ENCODE measurements at regions not wholly inside any gene's neighbourhood (a gene's known extent, or its start where the extent isn't known, plus 50 kb on each side); places are given as distances from the start of the nearest gene placed in this dataset.

DNA sequence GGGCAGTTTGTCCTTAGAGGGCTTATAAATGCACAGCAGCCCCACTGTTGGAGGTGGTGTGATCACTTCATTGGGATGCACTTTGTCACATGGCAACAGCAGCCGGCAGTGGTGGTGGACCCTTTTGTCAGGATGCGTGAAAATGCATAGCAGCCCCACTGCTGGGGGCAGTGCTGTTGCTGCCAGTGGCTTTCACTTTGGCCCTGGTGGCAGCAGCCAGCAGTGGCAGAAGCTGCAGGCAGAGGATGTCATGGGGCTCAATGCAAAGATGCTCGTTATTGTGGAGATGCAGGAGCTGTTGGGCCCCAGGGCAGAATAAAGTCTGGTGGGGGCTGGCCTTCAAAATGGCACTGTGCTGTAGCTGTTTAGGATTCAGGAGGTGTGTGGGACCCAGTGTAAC is 173.0 kb upstream of the DAAM1 start:
- no peak overlapping the region for H2AFZ ChIP-seq (ENCODE audit: low read depth, low read length)
- no peak overlapping the region for H3K27ac ChIP-seq (ENCODE audit: low read length)
- TF ChIP-seq EZH2 (IDR thresholded peaks at IDR 0.05; ENCODE audit: borderline replicate concordance, low read depth, low read length, severe bottlenecking): no peak
- TF ChIP-seq, protein P1, sequence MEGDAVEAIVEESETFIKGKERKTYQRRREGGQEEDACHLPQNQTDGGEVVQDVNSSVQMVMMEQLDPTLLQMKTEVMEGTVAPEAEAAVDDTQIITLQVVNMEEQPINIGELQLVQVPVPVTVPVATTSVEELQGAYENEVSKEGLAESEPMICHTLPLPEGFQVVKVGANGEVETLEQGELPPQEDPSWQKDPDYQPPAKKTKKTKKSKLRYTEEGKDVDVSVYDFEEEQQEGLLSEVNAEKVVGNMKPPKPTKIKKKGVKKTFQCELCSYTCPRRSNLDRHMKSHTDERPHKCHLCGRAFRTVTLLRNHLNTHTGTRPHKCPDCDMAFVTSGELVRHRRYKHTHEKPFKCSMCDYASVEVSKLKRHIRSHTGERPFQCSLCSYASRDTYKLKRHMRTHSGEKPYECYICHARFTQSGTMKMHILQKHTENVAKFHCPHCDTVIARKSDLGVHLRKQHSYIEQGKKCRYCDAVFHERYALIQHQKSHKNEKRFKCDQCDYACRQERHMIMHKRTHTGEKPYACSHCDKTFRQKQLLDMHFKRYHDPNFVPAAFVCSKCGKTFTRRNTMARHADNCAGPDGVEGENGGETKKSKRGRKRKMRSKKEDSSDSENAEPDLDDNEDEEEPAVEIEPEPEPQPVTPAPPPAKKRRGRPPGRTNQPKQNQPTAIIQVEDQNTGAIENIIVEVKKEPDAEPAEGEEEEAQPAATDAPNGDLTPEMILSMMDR (IDR thresholded peaks at IDR 0.05; ENCODE audit: borderline replicate concordance, extremely low read depth, low read length, poor library complexity, severe bottlenecking): no peak
- no peak overlapping the region for H3K4me3 ChIP-seq (ENCODE audit: low read depth in 1 of 2, low read length in 2 of 2)
- ATAC-seq (ENCODE audit: insufficient read depth, low read depth) (no peak), DNase-seq (no peak)
- H3K9ac ChIP-seq (ENCODE audit: low read depth, low read length): no peak overlapping the region
- H3K79me2 ChIP-seq (ENCODE audit: insufficient read depth, low read length): no peaks in the 10 kb centered on the region
- H3K27me3 ChIP-seq (ENCODE audit: insufficient read depth, low read length, poor library complexity): no peaks in the 10 kb centered on the region
- no peaks in the 10 kb centered on the region for H4K20me1 ChIP-seq (ENCODE audit: insufficient read depth, low read length)
- no peaks in the 10 kb centered on the region for H3K9me3 ChIP-seq (ENCODE audit: insufficient read depth, low read length, severe bottlenecking)
- no peak overlapping the region for H3K4me2 ChIP-seq (ENCODE audit: insufficient read depth, low read length)
- H3K4me1 ChIP-seq (ENCODE audit: insufficient read depth, low read length): no peaks in the 10 kb centered on the region
- H3K36me3 ChIP-seq (ENCODE audit: insufficient read depth, low read length): no peaks in the 10 kb centered on the region

DNA sequence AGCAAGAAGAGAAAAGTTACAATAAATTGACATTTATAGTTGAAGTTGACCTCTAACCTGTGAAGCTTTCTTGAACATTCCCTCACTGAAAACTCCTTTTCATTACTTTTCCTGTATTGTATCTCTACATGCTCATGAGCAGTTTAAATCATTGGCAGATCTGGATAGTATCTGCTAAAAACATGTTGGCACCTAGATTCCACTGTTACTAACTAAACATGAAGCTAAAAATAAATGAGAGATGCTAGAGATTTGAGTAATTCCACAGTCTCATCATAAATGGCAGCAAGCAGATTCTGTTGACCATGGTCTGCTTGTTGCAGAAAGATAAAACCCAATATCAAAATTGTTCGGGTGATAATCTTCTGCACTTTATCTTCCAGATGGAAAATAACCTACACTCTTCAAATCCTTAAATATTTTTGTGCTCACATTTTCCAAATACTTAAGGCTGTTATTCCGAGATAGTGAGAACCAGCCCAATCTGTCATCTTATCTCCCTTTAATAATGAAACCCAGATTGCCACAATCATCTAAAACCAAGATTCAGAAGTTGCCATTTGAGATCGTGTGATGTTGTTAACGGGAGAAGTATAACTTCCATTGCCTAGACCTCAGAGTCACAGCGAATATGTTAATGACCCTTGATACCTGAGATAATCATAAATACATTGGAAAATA is 171.0 kb upstream of the DAAM1 start:
- TF ChIP-seq EZH2 (IDR thresholded peaks at IDR 0.05; ENCODE audit: borderline replicate concordance, low read depth, low read length, severe bottlenecking): no peak
- TF ChIP-seq, protein P1 (IDR thresholded peaks at IDR 0.05; ENCODE audit: borderline replicate concordance, extremely low read depth, low read length, poor library complexity, severe bottlenecking): no peak

DNA sequence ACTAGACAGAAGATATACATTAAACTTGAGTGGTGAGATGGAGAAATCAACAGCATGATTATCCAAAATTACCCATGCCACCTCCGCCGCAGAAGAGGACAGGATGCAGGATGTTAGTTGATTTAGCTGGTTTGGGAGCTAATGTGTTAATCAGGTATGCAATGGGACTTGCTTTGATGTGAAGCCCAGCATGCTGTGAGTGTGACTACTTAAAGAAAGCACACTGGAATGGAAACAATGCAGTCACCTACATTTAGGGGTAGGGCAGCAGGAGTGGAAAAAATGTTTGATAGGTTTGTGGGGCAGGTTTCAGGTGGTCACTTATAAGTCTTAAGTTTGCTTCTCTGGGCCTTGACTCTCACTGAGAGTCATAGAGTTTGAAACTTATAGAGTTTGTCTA is 170.0 kb upstream of the DAAM1 start:
- no peak for TF ChIP-seq EZH2 (IDR thresholded peaks at IDR 0.05; ENCODE audit: borderline replicate concordance, low read depth, low read length, severe bottlenecking)
- TF ChIP-seq, protein P1 (IDR thresholded peaks at IDR 0.05; ENCODE audit: borderline replicate concordance, extremely low read depth, low read length, poor library complexity, severe bottlenecking): no peak
- Histone ChIP-seq H3K79me2 (ENCODE audit: insufficient read depth, low read length) (no peaks in the 10 kb centered on the region), H4K20me1 (ENCODE audit: insufficient read depth, low read length) (no peaks in the 10 kb centered on the region), H3K4me1 (ENCODE audit: insufficient read depth, low read length) (no peaks in the 10 kb centered on the region), H3K9ac (ENCODE audit: low read depth, low read length) (no peak overlapping the region), H2AFZ (ENCODE audit: low read depth, low read length) (no peak overlapping the region), H3K4me3 (ENCODE audit: low read depth in 1 of 2, low read length in 2 of 2) (no peak overlapping the region), H3K36me3 (ENCODE audit: insufficient read depth, low read length) (no peaks in the 10 kb centered on the region), H3K27ac (ENCODE audit: low read length) (no peak overlapping the region), H3K9me3 (ENCODE audit: insufficient read depth, low read length, severe bottlenecking) (no peaks in the 10 kb centered on the region), H3K4me2 (ENCODE audit: insufficient read depth, low read length) (no peak overlapping the region), H3K27me3 (ENCODE audit: insufficient read depth, low read length, poor library complexity) (no peaks in the 10 kb centered on the region)
- no peak for DNase-seq
- ATAC-seq (ENCODE audit: insufficient read depth, low read depth): no peak

More for the DNA sequence above, 171.0 kb upstream of the DAAM1 start:
- H3K36me3 ChIP-seq (ENCODE audit: insufficient read depth, low read length): no peaks in the 10 kb centered on the region
- DNase-seq (no peak), ATAC-seq (ENCODE audit: insufficient read depth, low read depth) (no peak)
- no peaks in the 10 kb centered on the region for H3K27me3 ChIP-seq (ENCODE audit: insufficient read depth, low read length, poor library complexity)
- H4K20me1 ChIP-seq (ENCODE audit: insufficient read depth, low read length): no peaks in the 10 kb centered on the region
- no peaks in the 10 kb centered on the region for H3K79me2 ChIP-seq (ENCODE audit: insufficient read depth, low read length)
- H3K27ac ChIP-seq (ENCODE audit: low read length): no peak overlapping the region
- no peak overlapping the region for H2AFZ ChIP-seq (ENCODE audit: low read depth, low read length)
- no peak overlapping the region for H3K9ac ChIP-seq (ENCODE audit: low read depth, low read length)
- H3K4me3 ChIP-seq (ENCODE audit: low read depth in 1 of 2, low read length in 2 of 2): no peak overlapping the region
- no peaks in the 10 kb centered on the region for H3K9me3 ChIP-seq (ENCODE audit: insufficient read depth, low read length, severe bottlenecking)
- no peaks in the 10 kb centered on the region for H3K4me1 ChIP-seq (ENCODE audit: insufficient read depth, low read length)
- no peak overlapping the region for H3K4me2 ChIP-seq (ENCODE audit: insufficient read depth, low read length)

Measured in DND-41 (cell line).